NCI-H524 treated with DMSO at 0.1 percent for 48 hours (cell line): ENCODE measurements at regions not wholly inside any gene's neighbourhood (a gene's known extent, or its start where the extent isn't known, plus 50 kb on each side); places are given as distances from the start of the nearest gene placed in this dataset.
"Not testable (repeated sequence)": the region's sequence is repeated elsewhere in the genome, so short reads cannot be mapped to it uniquely, and the experiment has no call there.

Experiments
- DNase-seq: peaks from one replicate; lab custom pipeline; 2025; lab: John Stamatoyannopoulos, UW

DNA sequence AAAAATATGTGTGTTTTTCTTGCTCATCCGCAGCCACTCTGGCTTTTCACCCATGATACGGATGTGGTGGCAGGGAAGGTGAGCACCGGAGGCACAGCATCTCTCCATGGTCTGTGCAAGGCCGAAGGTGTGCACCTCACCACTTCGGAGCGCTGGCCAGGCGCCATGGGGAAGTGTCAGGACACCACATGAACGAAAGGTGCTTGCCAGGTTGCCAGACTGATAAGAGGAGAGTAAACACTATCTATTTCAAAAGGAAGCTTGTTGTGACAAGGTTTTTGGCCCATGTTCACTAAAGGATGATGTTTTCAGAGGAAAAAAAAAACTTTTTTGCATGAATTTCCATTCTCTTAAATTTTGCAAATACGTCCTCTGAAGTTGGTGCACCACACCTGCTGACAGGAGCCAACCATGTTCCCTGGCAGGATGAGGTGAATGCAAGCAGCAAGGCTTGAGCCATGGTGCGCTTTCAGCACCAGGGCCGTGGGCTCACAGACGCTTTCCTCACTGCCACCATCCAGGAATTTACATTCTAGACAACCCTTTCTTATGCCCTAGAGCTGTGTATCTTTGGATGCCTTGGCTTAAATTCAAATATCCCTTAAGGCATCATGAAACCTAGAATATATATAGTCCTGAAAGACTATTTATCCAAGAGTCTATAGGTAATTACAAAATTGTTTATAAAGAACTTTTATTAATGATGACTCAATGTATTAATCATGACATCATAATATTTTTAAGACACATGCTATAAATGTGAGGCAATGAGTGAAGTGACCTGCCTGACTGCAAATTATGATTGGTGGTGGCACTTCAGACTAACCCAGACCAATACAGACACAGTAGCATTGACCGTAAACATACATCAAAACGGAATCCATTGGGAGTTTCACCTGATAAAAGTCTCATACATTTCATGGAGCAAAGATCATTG is 234.5 kb downstream of the TFAP2A start:
- no peak for DNase-seq

DNA sequence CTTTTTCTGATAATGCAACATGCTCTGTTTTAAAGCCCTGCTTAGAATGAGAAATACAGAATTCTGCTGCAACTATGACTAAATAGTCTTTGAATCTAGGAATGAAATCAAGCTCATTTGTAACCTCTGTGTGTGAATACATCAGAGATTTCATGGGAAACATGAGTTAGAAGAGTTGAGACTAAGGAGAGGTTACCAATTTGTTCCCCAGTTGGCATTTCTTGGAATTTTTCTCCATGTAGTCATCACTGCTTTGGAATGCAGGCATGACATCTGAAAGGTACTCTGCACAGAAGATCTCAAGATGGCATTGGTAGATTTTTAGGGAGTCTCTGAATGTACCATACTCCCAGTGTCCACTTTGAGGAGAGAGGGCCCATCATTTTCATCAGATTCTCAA is 237.2 kb downstream of the TFAP2A start:
- DNase-seq = no peak

DNA sequence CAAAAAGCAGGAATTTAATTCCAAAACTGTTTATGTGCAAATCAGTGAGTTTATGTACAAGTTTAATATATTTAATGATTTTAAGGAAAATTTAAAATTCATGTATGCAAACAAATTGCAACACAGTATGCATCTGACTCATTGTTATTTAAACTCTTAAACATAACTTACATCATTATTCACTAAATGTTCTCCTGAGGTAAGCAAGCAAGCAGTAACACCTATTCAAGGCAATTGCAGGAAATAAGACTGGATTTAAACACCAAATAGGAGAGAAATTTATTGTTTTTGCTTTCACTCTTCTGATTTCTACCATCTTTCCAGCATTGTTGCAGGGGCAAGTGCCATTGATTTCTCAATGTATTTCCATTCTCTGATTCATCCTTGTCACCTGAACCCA is 239.5 kb downstream of the TFAP2A start:
- no peak for DNase-seq

DNA sequence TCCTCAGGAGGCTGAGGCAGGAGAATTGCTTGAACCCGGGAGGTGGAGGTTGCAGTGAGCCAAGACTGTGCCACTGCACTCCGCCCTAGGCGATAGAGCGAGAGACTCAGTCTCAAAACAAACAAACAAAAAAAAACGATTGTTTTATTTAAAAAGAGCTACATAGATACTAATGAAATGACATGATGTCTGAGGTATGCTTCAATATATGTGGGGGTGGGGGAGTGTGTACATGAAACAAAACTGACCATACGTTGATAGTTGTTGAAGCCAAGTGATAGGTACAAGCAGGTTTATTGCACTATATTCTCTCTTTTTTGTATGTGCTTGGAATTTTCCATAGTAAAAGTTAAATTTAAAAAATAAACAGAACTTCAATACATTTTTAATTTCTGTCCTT is 240.1 kb downstream of the TFAP2A start:
- DNase-seq = no peak

DNA sequence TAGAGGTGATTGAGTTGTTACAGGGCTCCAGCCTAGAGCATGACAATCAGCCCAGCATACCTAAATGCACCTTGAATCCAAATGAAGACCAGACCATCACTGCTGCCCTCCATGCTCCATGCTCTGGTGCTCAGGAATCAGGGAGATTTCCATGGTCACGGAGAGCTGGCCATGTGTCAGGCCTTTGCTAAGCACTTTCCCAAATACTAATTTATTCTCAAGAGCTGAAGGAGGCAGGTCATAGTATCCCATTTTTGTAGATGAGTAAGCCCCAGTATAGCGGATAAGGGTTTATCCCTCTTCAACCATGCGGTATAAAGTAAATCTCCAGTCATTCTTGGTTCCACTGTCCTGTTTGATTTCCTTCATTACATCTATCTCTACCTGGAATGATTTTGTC is 240.8 kb downstream of the TFAP2A start:
- DNase-seq = no peak

DNA sequence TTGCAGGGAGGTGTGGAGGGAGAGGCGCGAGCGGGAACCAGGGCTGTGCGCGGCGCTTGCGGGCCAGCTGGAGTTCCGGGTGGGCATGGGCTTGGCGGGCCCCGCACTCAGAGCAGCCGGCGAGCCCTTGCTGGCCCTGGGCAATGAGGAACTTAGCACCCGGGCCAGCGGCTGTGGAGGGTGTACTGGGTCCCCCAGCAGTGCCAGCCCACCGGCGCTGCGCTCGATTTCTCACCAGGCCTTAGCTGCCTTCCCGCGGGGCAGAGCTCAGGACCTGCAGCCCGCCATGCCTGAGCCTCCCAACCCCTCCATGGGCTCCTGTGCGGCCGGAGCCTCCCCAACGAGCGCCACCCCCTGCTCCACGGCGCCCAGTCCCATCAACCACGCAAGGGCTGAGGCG is 243.2 kb downstream of the TFAP2A start:
- not testable (repeated sequence) for DNase-seq

DNA sequence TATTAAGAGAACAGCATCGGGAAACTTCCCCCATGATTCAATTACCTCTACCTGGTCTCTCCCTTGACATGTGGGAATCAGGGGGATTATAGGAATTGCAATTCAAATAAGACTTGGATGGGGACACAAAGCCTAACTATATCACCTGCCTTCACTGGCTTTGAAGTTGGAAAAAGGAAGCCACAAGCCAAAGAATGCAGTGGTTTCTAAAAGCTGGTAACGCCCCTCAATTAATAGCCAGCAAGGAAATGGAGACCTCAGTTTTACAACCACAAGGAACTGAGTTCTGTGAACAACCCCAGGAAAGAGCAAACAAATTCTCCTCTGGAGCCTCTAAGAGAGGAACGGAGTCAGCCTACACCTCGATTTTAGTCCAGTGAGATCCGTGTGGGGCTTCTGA is 244.1 kb downstream of the TFAP2A start:
- no peak for DNase-seq

DNA sequence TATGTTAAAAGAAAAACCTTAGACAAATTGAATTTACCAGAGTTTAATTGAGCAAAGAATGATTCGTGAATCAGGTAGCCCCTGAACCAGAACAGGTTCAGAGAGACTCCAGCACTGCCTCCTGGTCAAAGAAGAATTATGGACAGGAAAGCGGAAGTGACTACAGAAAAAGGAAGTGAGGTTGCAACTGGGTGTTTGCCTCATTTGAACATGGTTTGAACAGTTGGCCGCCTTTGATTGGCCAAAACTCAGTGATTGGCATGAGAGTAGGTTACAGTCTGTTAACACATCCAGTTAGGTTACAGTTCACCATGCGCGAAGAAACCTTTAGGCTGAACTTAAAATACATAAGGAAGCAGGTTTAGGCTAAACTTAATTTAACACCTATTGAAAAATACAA is 248.8 kb downstream of the TFAP2A start:
- DNase-seq = no peak

DNA sequence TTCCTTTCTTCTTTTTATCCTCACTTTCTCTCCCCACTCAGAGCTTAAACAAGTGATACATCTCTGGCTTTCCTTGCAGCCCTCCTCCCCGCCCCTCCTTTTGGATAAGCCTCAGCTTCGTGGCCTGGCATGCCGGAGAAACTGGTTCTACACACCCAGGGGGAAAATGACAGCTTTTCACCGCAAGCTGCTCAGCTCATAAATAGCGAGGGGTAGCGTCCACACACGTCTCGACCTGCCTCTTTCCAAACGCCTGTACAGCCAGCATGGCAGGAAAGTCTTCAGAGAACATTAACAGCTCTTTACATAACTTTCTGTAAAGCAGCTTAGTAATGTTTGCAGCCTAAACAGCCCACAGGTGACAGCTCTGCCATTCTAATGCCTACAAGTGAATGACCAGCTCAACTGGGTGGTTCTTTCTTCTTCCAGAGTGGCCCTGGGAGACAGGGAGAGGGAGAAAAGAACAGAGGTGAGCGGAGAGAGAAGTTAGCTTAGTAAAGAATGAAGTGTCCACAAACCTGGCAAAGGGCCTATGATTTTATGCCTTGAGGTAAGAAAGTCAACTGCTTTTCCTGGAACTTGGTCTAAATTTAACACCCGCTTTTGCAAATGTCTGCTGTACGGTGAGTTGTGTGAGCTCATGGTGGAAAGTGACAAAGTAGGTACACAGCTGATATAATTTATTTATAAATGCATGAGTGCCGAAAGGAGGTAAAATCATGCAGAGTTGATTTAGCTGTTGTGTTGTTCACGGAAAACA is 251.5 kb downstream of the TFAP2A start:
- DNase-seq = no peak

DNA sequence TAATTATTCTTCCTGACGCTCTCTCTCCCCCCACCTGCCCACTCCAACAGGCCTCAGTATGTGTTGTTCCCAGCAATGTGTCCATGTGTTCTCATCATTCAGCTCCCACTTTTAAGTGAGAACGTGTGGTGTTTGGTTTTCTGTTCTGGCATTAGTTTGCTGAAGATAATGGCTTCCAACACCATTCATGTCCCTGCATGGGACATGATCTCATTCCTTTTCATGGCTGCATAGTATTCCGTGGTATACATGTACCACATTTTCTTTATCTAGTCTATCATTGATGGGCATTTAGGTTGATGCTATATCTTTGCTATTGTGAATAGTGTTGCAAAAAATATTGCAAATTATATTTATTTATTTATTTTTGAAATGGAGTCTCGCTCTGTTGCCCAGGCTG is 258.0 kb downstream of the TFAP2A start:
- no peak for DNase-seq

DNA sequence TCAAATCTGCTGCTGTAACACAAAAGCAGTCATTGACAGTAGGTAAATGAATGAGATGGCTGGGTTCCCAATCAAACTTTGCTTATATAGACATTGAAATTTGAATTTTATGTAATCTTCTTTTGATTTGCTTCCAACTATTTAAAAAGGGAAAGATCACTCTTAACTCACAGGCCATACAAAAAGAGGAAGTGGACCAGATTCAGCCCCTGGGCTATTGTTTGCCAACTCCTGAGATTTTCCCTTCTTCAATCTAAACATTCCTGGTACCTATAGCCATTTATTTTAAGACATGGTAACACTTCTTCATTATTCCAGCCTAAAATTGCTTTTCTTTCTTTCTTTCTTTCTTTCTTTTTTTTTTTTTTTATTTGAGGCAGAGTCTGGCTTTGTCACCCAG is 260.6 kb downstream of the TFAP2A start:
- no peak for DNase-seq

DNA sequence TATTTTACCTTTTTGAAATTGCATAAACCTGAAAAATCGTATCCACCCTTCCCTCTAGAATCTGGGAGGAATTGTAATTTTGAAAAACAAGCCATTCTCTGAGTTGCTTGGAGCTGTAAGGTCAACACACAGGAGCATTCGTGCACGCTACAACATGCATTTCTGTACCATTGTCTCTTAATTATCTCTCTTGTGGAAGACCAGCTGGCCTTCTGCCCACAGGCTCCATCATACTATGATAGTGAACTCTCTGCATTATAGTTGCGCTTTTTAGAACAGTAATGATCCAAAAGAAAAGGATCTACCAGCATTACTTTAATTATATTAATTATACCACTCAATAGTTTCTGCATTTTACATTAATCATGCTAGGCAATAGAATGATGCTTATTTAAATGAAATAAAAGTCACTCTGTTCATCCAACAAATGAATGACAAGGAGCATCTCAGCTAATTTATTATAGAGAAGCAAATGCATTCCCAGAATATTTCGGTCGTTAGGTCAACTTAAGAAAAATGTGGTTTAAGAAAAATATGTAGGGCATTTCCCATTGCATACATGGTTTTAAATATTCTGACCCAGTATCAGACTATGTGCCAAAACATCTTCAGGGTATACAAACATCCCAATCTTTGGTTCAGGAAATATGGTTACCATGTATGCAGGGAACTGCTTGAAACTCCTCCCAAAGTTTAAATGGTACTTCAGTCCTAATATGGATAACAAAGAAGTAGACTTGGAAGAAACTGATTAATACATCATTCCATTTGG is 263.5 kb downstream of the TFAP2A start:
- no peak for DNase-seq

DNA sequence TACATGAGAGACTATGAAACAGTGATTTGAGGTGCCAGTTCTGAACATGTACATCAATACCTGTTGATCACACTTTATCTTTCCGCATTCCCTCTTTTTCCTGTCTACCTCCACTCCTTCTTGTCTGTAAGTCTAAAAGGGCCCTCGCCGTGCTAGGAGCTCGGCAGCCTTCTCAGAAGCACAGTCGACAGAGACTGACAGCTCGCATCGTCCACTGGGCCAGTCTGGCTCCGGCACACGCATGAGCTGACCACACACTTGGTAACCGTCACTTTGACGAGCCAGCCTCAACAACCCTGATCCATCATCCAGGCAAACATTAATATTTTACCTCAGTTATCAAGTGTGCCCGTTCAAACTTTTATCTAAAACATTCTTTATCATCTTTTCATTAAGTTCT is 265.3 kb downstream of the TFAP2A start:
- DNase-seq = no peak

DNA sequence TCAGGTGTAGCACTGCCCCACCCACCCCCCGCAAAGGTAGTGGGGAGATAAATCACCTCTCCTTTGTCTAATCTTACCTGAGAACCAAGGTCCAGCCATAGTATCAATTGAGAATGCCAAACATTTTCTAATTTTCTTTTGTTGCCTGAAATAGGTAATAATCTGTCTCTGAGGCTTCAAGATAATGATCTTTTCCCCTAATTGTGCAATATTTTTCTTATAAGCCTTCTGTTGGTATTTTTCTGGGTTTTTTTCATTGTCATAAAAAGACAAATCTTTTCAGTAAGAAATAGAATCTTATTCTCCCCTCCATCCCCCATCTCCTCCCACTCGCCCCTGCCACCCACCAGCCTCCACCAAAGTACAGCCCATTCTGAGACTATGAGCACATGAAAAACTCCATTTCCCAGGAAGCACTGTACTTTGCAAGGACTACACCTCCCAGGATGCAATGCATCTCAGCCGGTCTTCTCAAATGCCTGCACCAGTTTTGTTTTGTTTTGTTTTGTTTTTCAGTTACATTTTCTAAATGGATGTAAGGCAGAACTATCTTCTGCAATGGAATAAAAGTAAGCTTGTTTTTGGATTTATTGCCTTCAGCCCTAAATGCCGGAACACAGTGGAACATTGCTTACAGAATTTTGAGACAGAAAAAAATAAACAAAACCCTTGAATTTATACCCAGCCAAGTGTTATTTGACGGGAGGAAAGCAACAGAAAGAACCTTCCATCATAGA is 268.0 kb downstream of the TFAP2A start:
- peak; percentile 19 for DNase-seq

DNA sequence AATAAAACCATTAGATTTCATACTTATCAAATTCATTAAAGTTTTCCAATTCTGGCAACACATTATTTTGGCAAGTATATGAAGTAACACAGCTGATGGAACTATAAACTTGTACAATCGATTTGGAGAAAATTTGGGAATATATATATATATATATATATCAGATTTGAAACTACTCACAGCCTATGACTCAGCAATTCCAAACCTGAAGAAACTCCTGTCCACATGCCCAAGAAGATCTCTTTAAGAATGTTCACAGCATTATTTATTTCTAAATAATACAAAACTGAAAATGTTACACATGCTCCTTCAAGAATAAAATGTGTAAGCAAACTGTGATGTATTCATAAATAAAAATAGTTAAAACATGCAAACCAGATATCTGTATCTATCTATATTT is 270.1 kb downstream of the TFAP2A start:
- no peak for DNase-seq

DNA sequence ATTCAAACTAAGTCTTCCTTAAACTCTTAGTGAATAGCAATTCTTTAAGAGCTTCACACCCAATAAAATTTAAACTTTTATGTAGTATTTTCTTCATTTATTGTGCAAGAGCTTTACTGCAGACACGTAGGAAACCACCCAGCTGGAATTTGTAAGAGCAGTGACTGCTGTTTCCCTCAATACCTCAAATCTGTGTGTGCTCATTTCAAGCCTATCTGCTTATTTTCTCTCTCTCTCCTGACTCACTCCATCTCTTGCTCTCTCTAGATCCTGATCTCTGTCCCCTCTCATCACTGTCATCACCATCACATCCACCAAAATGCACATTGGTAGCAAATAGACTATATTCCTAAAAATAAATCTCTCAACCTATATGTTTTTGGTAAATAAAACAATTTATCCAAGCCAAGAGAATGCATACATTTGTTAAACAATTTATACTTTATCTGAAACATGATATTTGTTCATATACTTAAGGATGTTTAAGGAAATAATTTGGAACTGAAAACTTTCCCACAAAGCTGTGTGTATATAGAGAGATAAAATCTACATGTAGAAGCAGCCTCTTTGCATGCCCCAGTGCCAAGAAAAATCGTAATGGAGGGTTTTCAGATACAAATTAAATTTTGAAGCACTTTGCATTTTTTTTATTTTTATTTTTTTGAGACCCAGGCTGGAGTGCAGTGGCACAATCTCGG is 273.0 kb downstream of the TFAP2A start:
- DNase-seq = no peak

DNA sequence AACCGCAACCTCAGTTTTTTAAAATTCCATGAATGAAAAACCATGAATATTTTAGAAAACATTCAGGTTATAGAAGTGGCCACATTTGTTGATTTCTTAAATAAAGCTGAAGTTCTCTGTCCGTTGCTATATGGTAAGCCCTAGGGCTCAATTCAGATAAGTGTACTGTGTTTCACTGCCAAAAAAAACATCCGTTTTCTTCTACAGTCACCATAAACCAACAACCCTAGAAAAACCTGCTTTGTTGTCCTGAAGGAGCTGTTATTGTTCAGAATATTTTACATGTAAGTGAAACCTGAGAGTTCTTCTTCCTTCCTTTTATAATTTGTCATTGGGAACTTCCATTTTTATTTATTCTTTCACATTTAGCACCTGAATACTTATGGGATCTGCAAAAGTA is 274.1 kb downstream of the TFAP2A start:
- no peak for DNase-seq

DNA sequence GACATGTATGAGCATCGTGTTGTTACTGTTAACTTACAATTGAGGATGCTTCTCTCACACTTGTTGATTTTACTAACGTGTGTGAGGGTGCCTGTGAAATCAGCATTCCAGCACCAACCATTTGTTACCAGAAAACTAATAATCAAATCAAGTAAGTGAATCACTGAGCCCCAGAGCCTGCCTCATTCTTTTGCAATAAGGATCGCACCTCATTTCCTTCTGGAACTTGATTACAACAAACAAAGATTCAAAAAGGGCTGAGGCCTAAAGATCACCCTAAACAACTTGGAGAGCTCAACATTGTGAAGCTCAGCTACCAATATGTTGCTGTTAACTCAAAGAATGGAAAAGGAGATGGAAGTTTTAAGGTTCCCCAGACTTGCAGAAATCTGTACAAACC is 274.7 kb downstream of the TFAP2A start:
- no peak for DNase-seq

DNA sequence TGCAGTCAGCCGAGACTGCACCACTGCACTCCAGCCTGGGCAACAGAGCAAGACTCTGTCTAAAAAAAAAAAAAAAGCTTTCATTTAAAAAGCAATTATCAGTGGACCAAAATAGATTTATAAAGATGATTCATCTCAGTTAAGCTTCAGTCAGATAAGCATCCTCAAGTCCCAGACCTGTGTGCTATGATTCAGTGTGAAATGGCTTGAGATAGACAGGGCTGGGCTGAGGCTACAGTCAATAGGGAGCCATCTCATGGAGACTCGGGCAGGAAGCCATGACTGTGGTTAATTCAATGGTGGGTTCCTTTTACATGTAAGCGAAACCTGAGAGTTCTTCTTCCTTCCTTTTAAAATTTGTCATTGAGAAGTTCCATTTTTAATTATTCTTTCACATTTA is 276.0 kb downstream of the TFAP2A start:
- DNase-seq = no peak

DNA sequence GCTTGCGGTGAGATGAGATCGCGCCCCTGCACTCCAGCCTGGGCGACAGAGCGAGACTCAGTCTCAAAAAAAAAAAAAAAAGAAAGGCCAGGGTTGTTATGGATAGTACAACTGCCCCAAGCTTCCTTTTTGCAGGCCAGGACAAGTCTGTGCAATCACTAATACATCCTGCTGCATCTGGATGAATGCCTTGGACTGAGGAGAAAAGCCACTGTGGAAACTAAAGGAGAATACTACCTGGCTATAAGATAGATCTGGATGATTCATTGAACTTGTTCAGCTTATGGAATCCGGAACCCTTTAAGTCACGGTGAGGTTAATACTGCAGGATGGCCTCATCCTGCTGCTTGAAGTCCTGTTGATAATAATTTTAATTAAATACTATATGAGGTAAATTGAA is 278.2 kb downstream of the TFAP2A start:
- no peak for DNase-seq

DNA sequence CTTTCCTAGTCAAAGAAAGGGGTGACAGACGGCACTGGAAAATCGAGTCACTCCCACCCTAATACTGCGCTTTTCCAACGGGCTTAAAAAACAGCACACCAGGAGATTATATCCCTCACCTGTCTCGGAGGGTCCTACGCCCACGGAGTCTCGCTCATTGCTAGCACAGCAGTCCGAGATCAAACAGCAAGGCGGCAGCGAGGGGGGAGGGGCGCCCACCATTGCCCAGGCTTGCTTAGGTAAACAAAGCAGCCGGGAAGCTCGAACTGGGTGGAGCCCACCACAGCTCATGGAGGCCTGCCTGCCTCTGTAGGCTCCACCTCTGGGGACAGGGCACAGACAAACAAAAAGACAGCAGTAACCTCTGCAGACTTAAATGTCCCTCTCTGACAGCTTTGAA is 280.7 kb downstream of the TFAP2A start:
- not testable (repeated sequence) for DNase-seq
